NOMO-1 (cell line): ENCODE measurements at regions not wholly inside any gene's neighbourhood (a gene's known extent, or its start where the extent isn't known, plus 50 kb on each side); places are given as distances from the start of the nearest gene placed in this dataset.
A peak's percentile ranks its signal among the peaks of the same experiment; 100 is the strongest.

Experiments used
- DNase-seq, 2 experiments: peaks; one replicate each; lab custom pipeline; 2025; ENCODE audit not compliant: unreplicated experiment in 2 of 2; lab: John Stamatoyannopoulos, UW

DNA sequence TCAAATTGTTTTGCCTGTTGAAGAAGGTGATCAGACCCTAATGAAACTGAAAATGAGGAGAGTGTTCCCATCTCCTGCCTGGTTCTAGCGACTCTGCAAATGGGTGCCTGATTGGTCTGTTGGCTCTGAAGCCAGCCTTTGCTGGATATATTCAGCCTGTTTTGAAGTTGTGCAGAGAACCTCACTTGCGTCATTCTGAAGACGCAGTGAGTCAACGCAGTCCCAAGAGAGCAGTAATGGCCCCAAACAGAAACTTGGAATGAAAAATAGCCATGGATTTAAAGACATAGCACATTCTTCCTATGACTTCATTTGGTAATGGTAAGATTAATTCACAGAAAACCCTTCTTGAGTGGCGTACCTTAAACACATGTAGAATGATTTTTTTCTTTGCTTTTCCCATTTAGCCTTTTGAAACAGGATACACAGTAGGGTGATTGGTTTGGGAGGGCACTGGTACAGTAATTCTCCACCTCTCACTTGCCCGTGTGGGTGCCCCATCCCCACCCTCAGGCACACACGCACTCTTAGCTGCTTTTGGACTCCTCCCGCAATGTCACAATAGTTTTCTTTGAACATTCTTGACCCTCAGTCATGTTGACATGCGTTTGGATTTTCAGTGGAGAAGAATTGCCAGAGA is 54.1 kb upstream of the ABL1 start:
- DNase-seq, result peak; percentile 17 to 38

DNA sequence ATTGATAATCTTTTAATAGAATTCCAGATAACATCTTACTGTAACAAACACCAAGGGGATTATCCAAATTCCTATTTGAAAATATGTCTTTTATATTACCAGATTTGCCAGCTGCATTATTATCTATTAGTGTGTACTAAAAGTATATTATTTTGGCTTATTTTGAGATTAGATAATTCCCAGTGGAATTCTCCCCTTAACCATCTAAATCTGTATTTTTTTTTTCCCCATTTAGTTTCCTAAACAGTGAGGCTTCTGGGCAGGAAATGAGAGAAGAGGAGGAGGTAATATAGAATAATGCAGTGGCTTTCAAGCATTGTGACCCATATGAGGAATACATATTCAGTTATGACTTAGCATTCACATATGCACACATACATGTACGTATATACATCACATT is 53.5 kb upstream of the ABL1 start:
- no peak for DNase-seq

DNA sequence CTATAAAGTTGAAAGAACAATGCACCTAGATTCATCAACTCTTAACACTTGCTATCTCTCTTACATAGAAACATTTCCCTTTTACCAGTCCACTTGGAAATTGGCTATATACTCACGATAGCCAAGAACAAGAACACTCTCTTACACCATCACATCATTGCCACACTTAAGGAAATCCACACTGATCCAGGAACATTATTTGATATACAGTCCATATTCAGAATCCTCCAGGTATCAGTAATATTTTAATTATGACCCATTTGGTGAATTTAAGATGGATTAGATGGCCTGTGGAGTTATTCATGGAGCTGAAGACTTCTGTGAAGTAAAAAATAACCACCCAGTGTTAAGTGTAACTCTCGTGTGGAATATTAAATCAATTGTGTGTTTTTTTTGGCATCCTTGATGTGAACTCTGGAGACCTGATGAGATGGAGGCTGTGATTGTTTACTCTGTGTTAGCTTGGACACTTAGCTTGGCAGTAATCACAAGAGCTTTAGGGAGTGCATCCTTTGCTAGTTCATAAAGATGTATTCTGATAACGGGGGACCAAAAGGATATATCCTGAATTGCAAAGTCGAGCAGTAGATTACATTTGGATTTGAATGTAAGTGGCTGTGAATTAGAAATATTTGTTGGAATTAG is 52.0 kb upstream of the ABL1 start:
- DNase-seq, result no peak

DNA sequence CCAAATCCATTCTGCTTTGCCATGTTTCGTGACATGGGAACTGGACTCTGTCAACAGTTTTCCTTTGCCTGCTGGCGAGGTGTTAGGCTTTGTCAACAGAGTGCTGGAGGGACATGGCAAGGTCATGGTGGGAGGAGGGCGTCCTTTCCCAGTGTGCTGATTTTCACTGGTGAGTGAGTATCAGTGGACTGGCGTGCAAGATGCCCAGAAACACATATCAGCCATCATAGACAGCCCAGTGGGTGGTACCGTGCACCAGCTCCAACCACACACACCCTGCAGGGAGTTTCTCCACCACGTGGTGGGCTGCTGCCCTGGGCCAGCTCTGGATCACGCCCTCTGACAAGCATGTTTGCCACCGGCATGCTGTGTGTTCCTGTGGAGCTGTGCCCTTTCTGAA is 50.0 kb upstream of the ABL1 start:
- no peak for DNase-seq
